ENCODE measurements at regions not wholly inside any gene's neighbourhood (a gene's known extent, or its start where the extent isn't known, plus 50 kb on each side); places are given as distances from the start of the nearest gene placed in this dataset.

DNA sequence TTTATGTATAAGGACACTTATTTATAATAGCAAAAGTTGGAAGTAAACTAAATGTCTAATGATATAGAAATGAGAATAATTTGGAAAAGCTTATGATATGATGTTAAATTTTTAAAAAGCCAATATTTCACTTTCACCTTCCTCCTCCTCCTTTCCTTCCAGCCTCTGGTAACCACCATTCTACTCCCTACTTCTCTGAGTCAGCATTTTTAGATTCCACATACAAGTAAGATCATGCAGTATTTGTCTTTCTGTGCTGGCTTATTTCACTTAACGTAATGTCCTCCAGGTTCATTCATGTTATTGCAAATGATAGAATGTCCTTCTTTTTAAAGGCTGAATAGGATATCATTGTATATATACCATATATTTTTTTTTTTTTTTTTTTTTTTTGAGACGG, 180.2 kb downstream of the RNF144B start:
- Histone ChIP-seq H3K36me3 (ENCODE audit: insufficient read depth, low read length) (no peaks in the 10 kb centered on the region), H3K9me3 (ENCODE audit: low read length) (no peaks in the 10 kb centered on the region), H3K27ac (ENCODE audit: low read length) (no peak overlapping the region), H3K4me1 (ENCODE audit: low read length) (no peaks in the 10 kb centered on the region), H2AFZ (ENCODE audit: low read length) (no peak overlapping the region), H3K27me3 (ENCODE audit: low read length) (no peaks in the 10 kb centered on the region), H4K20me1 (ENCODE audit: insufficient read depth, low read depth, low read length) (no peaks in the 10 kb centered on the region), H3K4me3 (ENCODE audit: low read length) (no peak overlapping the region), H3K4me2 (ENCODE audit: low read depth, low read length, poor library complexity, severe bottlenecking) (no peak overlapping the region), H3K9ac (ENCODE audit: low read length) (no peak overlapping the region), H3K9me2 (replicated peaks; ENCODE audit: insufficient read depth, low read length) (no peaks in the 10 kb centered on the region), H3K79me2 (ENCODE audit: low read length) (no peaks in the 10 kb centered on the region)
- DNase-seq = no peak

DNA sequence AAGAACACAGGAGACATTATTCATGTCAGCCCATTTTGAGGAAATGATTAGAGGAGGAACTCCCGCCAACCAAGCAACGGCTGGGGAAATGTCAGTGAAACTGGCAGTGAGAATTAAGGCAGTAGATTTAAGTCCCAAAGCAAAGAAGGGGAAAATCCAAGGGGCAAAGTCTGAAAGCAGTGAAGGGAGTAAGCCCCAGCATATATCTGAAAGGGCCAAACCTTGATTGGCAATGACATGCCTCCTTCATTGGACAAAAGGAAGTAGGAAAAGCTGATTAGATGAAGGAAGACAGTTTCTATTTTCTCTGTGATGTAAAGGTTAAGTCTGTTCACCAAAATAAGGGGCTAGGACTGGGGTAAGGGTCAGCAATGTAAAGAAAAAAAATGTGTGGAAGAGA, 190.3 kb downstream of the RNF144B start:
- Histone ChIP-seq H3K27ac (ENCODE audit: low read length) (no peak overlapping the region), H3K9me2 (replicated peaks; ENCODE audit: insufficient read depth, low read length) (no peaks in the 10 kb centered on the region), H3K4me1 (ENCODE audit: low read length) (peaks cover 13% of the 10 kb centered on the region), H3K36me3 (ENCODE audit: insufficient read depth, low read length) (no peaks in the 10 kb centered on the region), H2AFZ (ENCODE audit: low read length) (no peak overlapping the region), H3K4me2 (ENCODE audit: low read depth, low read length, poor library complexity, severe bottlenecking) (no peak overlapping the region), H4K20me1 (ENCODE audit: insufficient read depth, low read depth, low read length) (no peaks in the 10 kb centered on the region), H3K27me3 (ENCODE audit: low read length) (no peaks in the 10 kb centered on the region), H3K9ac (ENCODE audit: low read length) (no peak overlapping the region), H3K9me3 (ENCODE audit: low read length) (no peaks in the 10 kb centered on the region), H3K79me2 (ENCODE audit: low read length) (no peaks in the 10 kb centered on the region), H3K4me3 (ENCODE audit: low read length) (no peak overlapping the region)
- DNase-seq = no peak

DNA sequence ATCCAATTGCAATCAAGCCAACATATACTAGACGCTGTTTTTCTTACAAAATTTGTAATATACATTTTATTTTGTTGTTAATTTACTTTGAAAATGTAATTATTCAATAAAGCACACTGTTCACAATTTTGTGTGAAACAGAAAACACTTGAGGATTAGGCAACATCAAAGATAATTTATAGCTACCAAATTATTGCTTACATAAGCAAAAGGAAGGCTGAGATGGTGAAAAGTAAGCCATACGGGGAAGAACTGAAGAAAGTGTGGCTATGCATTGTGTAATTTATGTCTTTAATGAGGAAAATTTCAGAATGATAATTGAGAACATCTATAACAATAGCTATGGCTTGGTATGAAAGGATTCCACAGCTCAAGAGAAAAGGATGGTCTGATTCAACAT, 192.0 kb downstream of the RNF144B start:
- no peak for DNase-seq
- no peak overlapping the region for H2AFZ ChIP-seq (ENCODE audit: low read length)
- peaks cover 13% of the 10 kb centered on the region for H3K4me1 ChIP-seq (ENCODE audit: low read length)
- no peak overlapping the region for H3K27ac ChIP-seq (ENCODE audit: low read length)
- H3K9me2 ChIP-seq (replicated peaks; ENCODE audit: insufficient read depth, low read length) = no peaks in the 10 kb centered on the region
- no peak overlapping the region for H3K4me2 ChIP-seq (ENCODE audit: low read depth, low read length, poor library complexity, severe bottlenecking)
- H3K36me3 ChIP-seq (ENCODE audit: insufficient read depth, low read length) = no peaks in the 10 kb centered on the region
- H3K9ac ChIP-seq (ENCODE audit: low read length) = no peak overlapping the region
- no peak overlapping the region for H3K4me3 ChIP-seq (ENCODE audit: low read length)
- H3K9me3 ChIP-seq (ENCODE audit: low read length) = no peaks in the 10 kb centered on the region
- H4K20me1 ChIP-seq (ENCODE audit: insufficient read depth, low read depth, low read length) = no peaks in the 10 kb centered on the region
- no peaks in the 10 kb centered on the region for H3K27me3 ChIP-seq (ENCODE audit: low read length)
- no peaks in the 10 kb centered on the region for H3K79me2 ChIP-seq (ENCODE audit: low read length)

DNA sequence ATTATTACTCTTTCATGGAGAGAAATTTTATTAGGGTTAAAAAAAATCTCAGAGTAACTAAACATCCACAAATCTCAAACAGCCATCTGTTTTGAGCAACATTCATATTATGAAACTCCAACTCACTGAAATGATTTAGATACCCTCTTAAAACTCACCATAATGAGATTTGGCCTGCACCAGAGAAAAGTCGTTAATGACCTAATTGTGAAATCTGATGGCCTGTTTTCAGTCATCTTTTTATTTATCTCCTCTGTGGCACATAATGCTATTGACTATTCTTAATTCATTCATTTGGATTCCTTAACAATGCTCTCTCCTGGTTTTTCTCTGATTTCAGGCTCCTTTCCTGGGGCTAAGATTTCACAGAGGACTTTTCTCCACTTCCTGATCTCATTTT, 192.7 kb downstream of the RNF144B start:
- Histone ChIP-seq H3K9me3 (ENCODE audit: low read length) (no peaks in the 10 kb centered on the region), H3K79me2 (ENCODE audit: low read length) (no peaks in the 10 kb centered on the region), H3K4me1 (ENCODE audit: low read length) (peaks cover 13% of the 10 kb centered on the region), H3K4me3 (ENCODE audit: low read length) (no peak overlapping the region), H3K27ac (ENCODE audit: low read length) (no peak overlapping the region), H3K36me3 (ENCODE audit: insufficient read depth, low read length) (no peaks in the 10 kb centered on the region), H3K27me3 (ENCODE audit: low read length) (no peaks in the 10 kb centered on the region), H2AFZ (ENCODE audit: low read length) (no peak overlapping the region; the same call in 1 of the 2 replicates), H4K20me1 (ENCODE audit: insufficient read depth, low read depth, low read length) (no peaks in the 10 kb centered on the region), H3K4me2 (ENCODE audit: low read depth, low read length, poor library complexity, severe bottlenecking) (no peak overlapping the region), H3K9me2 (replicated peaks; ENCODE audit: insufficient read depth, low read length) (no peaks in the 10 kb centered on the region), H3K9ac (ENCODE audit: low read length) (no peak overlapping the region)
- DNase-seq = no peak

DNA sequence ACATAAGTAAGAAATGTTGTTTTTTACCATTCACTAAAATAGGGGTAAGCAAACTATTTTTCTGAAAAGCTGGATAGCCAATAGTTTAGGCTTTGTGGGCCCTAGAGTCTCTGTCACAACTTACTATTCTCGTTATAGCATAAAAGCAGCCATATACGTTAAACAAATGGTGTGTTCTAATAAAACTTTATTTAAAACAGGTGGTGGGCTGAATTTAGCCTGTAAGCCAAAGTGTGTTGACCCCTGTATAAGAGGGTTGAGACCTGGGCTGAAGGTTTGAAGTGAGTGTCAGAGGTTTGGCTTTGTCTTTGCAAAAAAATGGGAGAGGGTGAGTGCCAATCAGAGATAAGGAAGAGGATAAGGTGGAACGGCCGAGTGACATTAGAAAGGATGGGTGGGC, 197.2 kb downstream of the RNF144B start:
- Histone ChIP-seq H3K9me3 (ENCODE audit: low read length) (no peaks in the 10 kb centered on the region), H2AFZ (ENCODE audit: low read length) (0 out of 2 replicates have a peak overlapping the region, but pooled peaks have one; percentile 8), H3K9ac (ENCODE audit: low read length) (no peak overlapping the region), H3K4me2 (ENCODE audit: low read depth, low read length, poor library complexity, severe bottlenecking) (no peak overlapping the region), H3K36me3 (ENCODE audit: insufficient read depth, low read length) (no peaks in the 10 kb centered on the region), H3K9me2 (replicated peaks; ENCODE audit: insufficient read depth, low read length) (no peaks in the 10 kb centered on the region), H3K27ac (ENCODE audit: low read length) (no peak overlapping the region), H3K79me2 (ENCODE audit: low read length) (no peaks in the 10 kb centered on the region), H3K4me1 (ENCODE audit: low read length) (peaks cover 13% of the 10 kb centered on the region), H3K4me3 (ENCODE audit: low read length) (no peak overlapping the region), H4K20me1 (ENCODE audit: insufficient read depth, low read depth, low read length) (no peaks in the 10 kb centered on the region), H3K27me3 (ENCODE audit: low read length) (no peaks in the 10 kb centered on the region)
- DNase-seq = no peak

DNA sequence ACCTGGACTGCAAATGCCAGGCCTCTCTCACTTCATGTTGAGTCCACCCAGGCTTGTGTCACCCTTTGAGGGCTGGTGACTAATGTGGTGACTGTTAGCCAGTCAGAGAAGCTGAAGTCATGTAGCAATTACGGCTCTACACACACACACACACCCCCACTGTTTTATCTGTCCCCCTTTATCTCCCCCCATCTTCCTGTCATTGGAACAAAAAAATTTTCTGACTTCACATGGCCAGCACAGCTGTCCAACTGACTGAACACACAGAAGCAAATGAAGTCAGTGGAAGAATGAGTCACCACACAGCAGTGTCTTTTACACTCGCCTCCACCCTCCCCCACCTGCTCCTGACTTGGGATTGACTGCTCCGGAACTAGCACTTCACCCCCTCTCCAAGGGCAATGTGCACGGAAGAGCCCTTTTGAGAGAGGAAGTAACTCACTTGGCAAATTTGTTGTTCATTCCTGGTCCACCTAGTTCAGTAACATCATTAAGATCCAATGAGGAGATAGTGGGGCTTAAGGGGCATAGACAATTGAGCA, 198.0 kb downstream of the RNF144B start:
- DNase-seq = no peak
- Histone ChIP-seq H3K36me3 (ENCODE audit: insufficient read depth, low read length) (no peaks in the 10 kb centered on the region), H3K4me1 (ENCODE audit: low read length) (peaks cover 11% of the 10 kb centered on the region), H3K9me2 (replicated peaks; ENCODE audit: insufficient read depth, low read length) (no peaks in the 10 kb centered on the region), H4K20me1 (ENCODE audit: insufficient read depth, low read depth, low read length) (no peaks in the 10 kb centered on the region), H3K79me2 (ENCODE audit: low read length) (no peaks in the 10 kb centered on the region), H2AFZ (ENCODE audit: low read length) (no peak overlapping the region), H3K27ac (ENCODE audit: low read length) (no peak overlapping the region), H3K9ac (ENCODE audit: low read length) (no peak overlapping the region), H3K9me3 (ENCODE audit: low read length) (no peaks in the 10 kb centered on the region), H3K4me2 (ENCODE audit: low read depth, low read length, poor library complexity, severe bottlenecking) (no peak overlapping the region), H3K27me3 (ENCODE audit: low read length) (no peaks in the 10 kb centered on the region), H3K4me3 (ENCODE audit: low read length) (no peak overlapping the region)

DNA sequence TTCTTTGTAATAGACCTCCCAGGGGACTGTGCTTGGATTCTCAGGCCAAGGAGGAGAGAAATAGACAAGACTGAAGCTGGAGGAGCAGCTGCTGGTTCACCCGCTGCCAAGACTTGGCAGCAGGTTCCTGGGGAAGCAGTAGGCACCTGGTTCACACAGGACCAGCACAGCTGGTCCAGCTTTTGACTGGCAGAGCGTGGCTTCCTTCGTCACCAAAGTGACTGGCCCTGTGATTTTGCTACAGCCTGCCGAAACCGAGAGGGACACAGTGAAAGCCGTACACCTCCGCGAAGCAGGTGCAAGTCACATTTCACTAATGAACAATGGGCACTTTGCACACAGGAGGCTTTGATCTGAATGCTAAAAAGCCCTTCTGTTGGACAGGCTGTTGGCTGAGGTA, 199.0 kb downstream of the RNF144B start:
- Histone ChIP-seq H3K79me2 (ENCODE audit: low read length) (no peaks in the 10 kb centered on the region), H3K27ac (ENCODE audit: low read length) (no peak overlapping the region), H3K9ac (ENCODE audit: low read length) (no peak overlapping the region), H3K4me2 (ENCODE audit: low read depth, low read length, poor library complexity, severe bottlenecking) (no peak overlapping the region), H3K9me3 (ENCODE audit: low read length) (no peaks in the 10 kb centered on the region), H2AFZ (ENCODE audit: low read length) (no peak overlapping the region), H3K4me1 (ENCODE audit: low read length) (peaks cover under 1% of the 10 kb centered on the region; the same call in 1 of the 2 replicates), H3K9me2 (replicated peaks; ENCODE audit: insufficient read depth, low read length) (no peaks in the 10 kb centered on the region), H3K36me3 (ENCODE audit: insufficient read depth, low read length) (no peaks in the 10 kb centered on the region), H3K4me3 (ENCODE audit: low read length) (no peak overlapping the region), H3K27me3 (ENCODE audit: low read length) (no peaks in the 10 kb centered on the region), H4K20me1 (ENCODE audit: insufficient read depth, low read depth, low read length) (no peaks in the 10 kb centered on the region)
- no peak for DNase-seq

DNA sequence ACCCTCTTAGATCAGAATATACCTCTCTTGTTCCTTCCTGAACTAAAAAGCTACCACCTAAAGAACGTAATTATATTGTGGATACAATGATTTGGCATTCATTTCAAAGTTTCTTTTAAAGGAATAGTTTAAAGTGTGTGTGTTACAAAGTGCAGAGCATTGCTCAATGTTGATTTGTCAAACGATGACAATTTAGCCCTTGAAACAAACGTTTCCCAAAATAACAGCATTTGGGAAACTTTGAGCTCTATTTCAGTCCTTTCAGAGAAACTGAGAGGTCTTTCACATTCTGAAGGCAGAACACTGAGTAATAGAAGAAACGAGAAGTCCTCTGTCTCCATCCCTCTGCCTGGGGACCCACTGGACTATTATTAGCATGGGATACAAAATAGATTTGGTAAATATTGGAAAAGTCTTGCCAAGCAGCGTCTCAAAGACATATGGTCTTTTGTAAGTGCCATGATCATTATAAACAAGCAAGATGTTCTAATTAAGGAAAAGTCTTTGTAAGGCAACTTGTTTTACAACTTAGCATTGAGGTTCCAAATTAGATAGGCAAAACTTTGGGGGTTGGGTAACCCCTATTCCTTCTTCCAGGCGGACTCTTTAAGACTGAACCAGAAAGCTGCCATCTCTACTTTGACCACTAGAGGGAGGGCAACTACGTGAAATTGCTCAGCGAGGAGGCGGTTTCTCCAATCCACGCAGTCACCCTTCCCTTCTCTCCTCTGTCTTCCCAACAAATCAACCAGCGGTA, 208.8 kb downstream of the RNF144B start:
- Histone ChIP-seq H3K9me3 (ENCODE audit: low read length) (no peaks in the 10 kb centered on the region), H2AFZ (ENCODE audit: low read length) (no peak overlapping the region), H3K4me3 (ENCODE audit: low read length) (no peak overlapping the region), H3K27ac (ENCODE audit: low read length) (no peak overlapping the region), H4K20me1 (ENCODE audit: insufficient read depth, low read depth, low read length) (no peaks in the 10 kb centered on the region), H3K36me3 (ENCODE audit: insufficient read depth, low read length) (no peaks in the 10 kb centered on the region), H3K9ac (ENCODE audit: low read length) (no peak overlapping the region), H3K79me2 (ENCODE audit: low read length) (no peaks in the 10 kb centered on the region), H3K9me2 (replicated peaks; ENCODE audit: insufficient read depth, low read length) (no peaks in the 10 kb centered on the region), H3K4me1 (ENCODE audit: low read length) (no peaks in the 10 kb centered on the region), H3K27me3 (ENCODE audit: low read length) (no peaks in the 10 kb centered on the region), H3K4me2 (ENCODE audit: low read depth, low read length, poor library complexity, severe bottlenecking) (no peak overlapping the region)
- peak; percentile 83 for DNase-seq
